Neural cell (in vitro differentiated cells): ENCODE measurements at regions not wholly inside any gene's neighbourhood (a gene's known extent, or its start where the extent isn't known, plus 50 kb on each side); places are given as distances from the start of the nearest gene placed in this dataset.

Source experiments
- H2AFZ ChIP-seq: fragments of 200-600, 300-800 bp; sonication (generic), shearing (Covaris generic); 2 replicates; pipeline ENCODE4 v1.6.0; 2014; ENCODE audit warnings: low read depth, mild to moderate bottlenecking, antibody characterized with exemption, low read length, moderate library complexity
- H3F3A ChIP-seq: fragments of 200-600 bp; shearing (Covaris generic); 2 replicates; pipeline ENCODE4 v1.6.1; 2016; ENCODE audit warnings: mild to moderate bottlenecking, moderate library complexity, mixed read lengths, antibody characterized with exemption, low read length; ENCODE audit not compliant: insufficient read depth, poor library complexity, severe bottlenecking
- H3K27ac ChIP-seq: fragments of 200-600, 300-800 bp; sonication (generic), shearing (Covaris generic); 2 replicates; pipeline ENCODE4 v1.5.1; 2014; ENCODE audit warnings: mild to moderate bottlenecking, low read length, moderate library complexity
- H3K27me3 ChIP-seq: fragments of 300-800, 200-600 bp; sonication (generic), shearing (Covaris generic); 2 replicates; pipeline ENCODE4 v1.6.0; 2014; ENCODE audit warnings: mild to moderate bottlenecking, low read depth, low read length, moderate library complexity; ENCODE audit not compliant: insufficient read depth
- H3K36me3 ChIP-seq: fragments of 300-800, 200-600 bp; sonication (generic), shearing (Covaris generic); 2 replicates; pipeline ENCODE4 v1.5.1; 2014; ENCODE audit warnings: mild to moderate bottlenecking, antibody characterized with exemption, low read length, moderate library complexity; ENCODE audit not compliant: insufficient read depth
- H3K4me2 ChIP-seq: fragments of 300-800, 200-600 bp; sonication (generic), shearing (Covaris generic); 2 replicates; pipeline ENCODE4 v1.6.0; 2014; ENCODE audit warnings: mild to moderate bottlenecking, low read length
- H3K4me3 ChIP-seq: fragments of 300-800, 200-600 bp; sonication (generic), shearing (Covaris generic); 2 replicates; pipeline ENCODE4 v1.5.1; 2014; ENCODE audit warnings: mild to moderate bottlenecking, low read length, moderate library complexity
- H3K79me2 ChIP-seq: fragments of 200-600 bp; shearing (Covaris generic); replicated peaks from 2 replicates; pipeline ENCODE4 v1.6.0; 2014; ENCODE audit warnings: mild to moderate bottlenecking, low read length, moderate library complexity; ENCODE audit not compliant: insufficient read depth
- H3K9ac ChIP-seq: fragments of 300-800, 200-600 bp; sonication (generic), shearing (Covaris generic); 2 replicates; pipeline ENCODE4 v1.6.1; 2016; ENCODE audit warnings: mild to moderate bottlenecking, low read length, mixed read lengths
- H3K9me2 ChIP-seq: fragments of 200-600 bp; shearing (Covaris generic); 2 replicates; pipeline ENCODE4 v1.6.1; 2016; ENCODE audit warnings: mild to moderate bottlenecking, low read length, mixed read lengths; ENCODE audit not compliant: insufficient read depth
- H3K9me3 ChIP-seq: fragments of 200-600, 300-800 bp; sonication (generic), shearing (Covaris generic); 2 replicates; pipeline ENCODE4 v1.6.1; 2016; ENCODE audit warnings: mild to moderate bottlenecking, mixed run types, low read length, moderate library complexity, mixed read lengths
- H4K20me1 ChIP-seq: fragments of 200-600 bp; shearing (Covaris generic); 2 replicates; pipeline ENCODE4 v1.6.1; 2016; ENCODE audit warnings: mild to moderate bottlenecking, mixed run types; ENCODE audit not compliant: insufficient read depth
- EP300 ChIP-seq: fragments of 450-650 bp; conservative IDR thresholded peaks from 2 replicates; pipeline ENCODE4 v1.6.1; 2014; ENCODE audit warnings: antibody characterized with exemption, mild to moderate bottlenecking, moderate library complexity; ENCODE audit not compliant: poor library complexity, severe bottlenecking
- EZH2 ChIP-seq: fragments of 200-600, 300-800 bp; shearing (Covaris generic), sonication (generic); IDR thresholded peaks from 2 replicates; pipeline ENCODE4 v1.6.1; 2014; ENCODE audit warnings: antibody characterized with exemption, low read length, borderline replicate concordance, mild to moderate bottlenecking; ENCODE audit not compliant: insufficient read depth, poor library complexity, severe bottlenecking
- MXI1 ChIP-seq: fragments of 450-650 bp; conservative IDR thresholded peaks from 2 replicates; pipeline ENCODE4 v1.6.1; 2014; ENCODE audit warnings: antibody characterized with exemption, mild to moderate bottlenecking; ENCODE audit not compliant: poor library complexity, severe bottlenecking
- POLR2AphosphoS5 ChIP-seq: IDR thresholded peaks from 2 replicates; pipeline ENCODE4 v1.6.1; 2012
- SMC3 ChIP-seq: fragments of 450-650 bp; conservative IDR thresholded peaks from 2 replicates; pipeline ENCODE4 v1.6.1; 2014; ENCODE audit warnings: antibody characterized with exemption, mild to moderate bottlenecking, moderate library complexity; ENCODE audit not compliant: poor library complexity
- TAF1 ChIP-seq: IDR thresholded peaks from 2 replicates; pipeline ENCODE4 v1.6.1; 2012; ENCODE audit warnings: low read depth
- TF ChIP-seq, protein P1 (sequence below): IDR thresholded peaks from 2 replicates; pipeline ENCODE4 v1.6.1; 2012; ENCODE audit warnings: borderline replicate concordance
- TF ChIP-seq, protein P2 (sequence below): fragments of 450-650 bp; IDR thresholded peaks from 2 replicates; pipeline ENCODE4 v1.5.1; 2014; ENCODE audit warnings: antibody characterized with exemption, mild to moderate bottlenecking, moderate library complexity; ENCODE audit not compliant: poor library complexity, severe bottlenecking

DNA sequence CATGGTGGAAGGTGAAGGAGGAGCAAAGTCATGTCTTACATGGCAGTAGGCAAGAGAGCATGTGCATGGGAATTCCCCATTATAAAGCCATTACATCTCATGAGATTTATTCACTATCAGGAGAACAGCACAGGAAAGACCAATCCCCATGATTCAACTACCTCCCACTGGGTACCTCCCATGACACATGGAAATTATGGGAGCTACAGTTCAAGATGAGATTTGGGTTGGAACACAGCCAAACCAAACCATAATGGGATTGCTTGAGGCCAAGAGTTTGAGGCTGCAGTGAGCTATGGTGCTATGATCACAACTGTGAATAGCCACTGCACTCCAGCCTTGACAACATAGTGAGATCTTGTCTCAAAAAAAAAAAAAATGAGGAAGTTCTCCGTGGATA is 581.8 kb downstream of the TAF11L14 start:
- H3K79me2 ChIP-seq = no peaks in the 10 kb centered on the region
- H3K9me2 ChIP-seq = no peaks in the 10 kb centered on the region

DNA sequence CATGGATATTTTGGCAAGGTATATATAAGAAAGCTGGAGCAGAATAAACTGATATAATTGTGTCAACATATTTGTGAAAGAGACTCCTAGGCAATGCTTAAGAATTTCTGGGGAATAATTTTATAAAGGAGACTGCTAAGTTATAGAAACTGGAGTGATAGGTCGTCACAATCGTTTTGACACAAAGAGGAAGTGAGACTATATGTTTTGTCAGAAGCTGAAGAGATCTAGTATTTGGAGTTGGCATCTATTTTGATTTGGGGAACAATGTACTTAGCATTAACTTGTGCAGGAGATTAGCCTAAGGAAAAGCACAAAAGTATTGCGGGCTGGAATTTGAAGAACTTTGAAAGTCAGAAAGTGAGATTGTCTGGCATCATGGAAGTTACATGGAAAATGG is 582.5 kb downstream of the TAF11L14 start:
- Histone ChIP-seq H3K9me3 (no peaks in the 10 kb centered on the region), H3K27ac (no peak overlapping the region), H3K27me3 (no peaks in the 10 kb centered on the region), H2AFZ (no peak overlapping the region), H3F3A (no peaks in the 10 kb centered on the region), H3K9me2 (no peaks in the 10 kb centered on the region), H3K36me3 (no peaks in the 10 kb centered on the region), H3K4me2 (no peak overlapping the region), H4K20me1 (no peaks in the 10 kb centered on the region), H3K9ac (no peak overlapping the region), H3K79me2 (no peaks in the 10 kb centered on the region), H3K4me3 (no peak overlapping the region)
- TF ChIP-seq MXI1 (no peak), EP300 (no peak)

More for the DNA sequence above, 581.8 kb downstream of the TAF11L14 start:
- Histone ChIP-seq H3K27me3 (no peaks in the 10 kb centered on the region), H3K4me3 (no peak overlapping the region), H3K27ac (no peak overlapping the region), H3K36me3 (no peaks in the 10 kb centered on the region), H3K9ac (no peak overlapping the region), H4K20me1 (no peaks in the 10 kb centered on the region), H3K4me2 (no peak overlapping the region), H2AFZ (no peak overlapping the region), H3K9me3 (no peaks in the 10 kb centered on the region), H3F3A (no peaks in the 10 kb centered on the region)
- no peak for TF ChIP-seq EP300
- TF ChIP-seq, protein P1, sequence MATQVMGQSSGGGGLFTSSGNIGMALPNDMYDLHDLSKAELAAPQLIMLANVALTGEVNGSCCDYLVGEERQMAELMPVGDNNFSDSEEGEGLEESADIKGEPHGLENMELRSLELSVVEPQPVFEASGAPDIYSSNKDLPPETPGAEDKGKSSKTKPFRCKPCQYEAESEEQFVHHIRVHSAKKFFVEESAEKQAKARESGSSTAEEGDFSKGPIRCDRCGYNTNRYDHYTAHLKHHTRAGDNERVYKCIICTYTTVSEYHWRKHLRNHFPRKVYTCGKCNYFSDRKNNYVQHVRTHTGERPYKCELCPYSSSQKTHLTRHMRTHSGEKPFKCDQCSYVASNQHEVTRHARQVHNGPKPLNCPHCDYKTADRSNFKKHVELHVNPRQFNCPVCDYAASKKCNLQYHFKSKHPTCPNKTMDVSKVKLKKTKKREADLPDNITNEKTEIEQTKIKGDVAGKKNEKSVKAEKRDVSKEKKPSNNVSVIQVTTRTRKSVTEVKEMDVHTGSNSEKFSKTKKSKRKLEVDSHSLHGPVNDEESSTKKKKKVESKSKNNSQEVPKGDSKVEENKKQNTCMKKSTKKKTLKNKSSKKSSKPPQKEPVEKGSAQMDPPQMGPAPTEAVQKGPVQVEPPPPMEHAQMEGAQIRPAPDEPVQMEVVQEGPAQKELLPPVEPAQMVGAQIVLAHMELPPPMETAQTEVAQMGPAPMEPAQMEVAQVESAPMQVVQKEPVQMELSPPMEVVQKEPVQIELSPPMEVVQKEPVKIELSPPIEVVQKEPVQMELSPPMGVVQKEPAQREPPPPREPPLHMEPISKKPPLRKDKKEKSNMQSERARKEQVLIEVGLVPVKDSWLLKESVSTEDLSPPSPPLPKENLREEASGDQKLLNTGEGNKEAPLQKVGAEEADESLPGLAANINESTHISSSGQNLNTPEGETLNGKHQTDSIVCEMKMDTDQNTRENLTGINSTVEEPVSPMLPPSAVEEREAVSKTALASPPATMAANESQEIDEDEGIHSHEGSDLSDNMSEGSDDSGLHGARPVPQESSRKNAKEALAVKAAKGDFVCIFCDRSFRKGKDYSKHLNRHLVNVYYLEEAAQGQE = no peak
- TF ChIP-seq, protein P2, sequence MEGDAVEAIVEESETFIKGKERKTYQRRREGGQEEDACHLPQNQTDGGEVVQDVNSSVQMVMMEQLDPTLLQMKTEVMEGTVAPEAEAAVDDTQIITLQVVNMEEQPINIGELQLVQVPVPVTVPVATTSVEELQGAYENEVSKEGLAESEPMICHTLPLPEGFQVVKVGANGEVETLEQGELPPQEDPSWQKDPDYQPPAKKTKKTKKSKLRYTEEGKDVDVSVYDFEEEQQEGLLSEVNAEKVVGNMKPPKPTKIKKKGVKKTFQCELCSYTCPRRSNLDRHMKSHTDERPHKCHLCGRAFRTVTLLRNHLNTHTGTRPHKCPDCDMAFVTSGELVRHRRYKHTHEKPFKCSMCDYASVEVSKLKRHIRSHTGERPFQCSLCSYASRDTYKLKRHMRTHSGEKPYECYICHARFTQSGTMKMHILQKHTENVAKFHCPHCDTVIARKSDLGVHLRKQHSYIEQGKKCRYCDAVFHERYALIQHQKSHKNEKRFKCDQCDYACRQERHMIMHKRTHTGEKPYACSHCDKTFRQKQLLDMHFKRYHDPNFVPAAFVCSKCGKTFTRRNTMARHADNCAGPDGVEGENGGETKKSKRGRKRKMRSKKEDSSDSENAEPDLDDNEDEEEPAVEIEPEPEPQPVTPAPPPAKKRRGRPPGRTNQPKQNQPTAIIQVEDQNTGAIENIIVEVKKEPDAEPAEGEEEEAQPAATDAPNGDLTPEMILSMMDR = no peak
- TF ChIP-seq POLR2AphosphoS5 = no peak
- no peak for TF ChIP-seq SMC3

DNA sequence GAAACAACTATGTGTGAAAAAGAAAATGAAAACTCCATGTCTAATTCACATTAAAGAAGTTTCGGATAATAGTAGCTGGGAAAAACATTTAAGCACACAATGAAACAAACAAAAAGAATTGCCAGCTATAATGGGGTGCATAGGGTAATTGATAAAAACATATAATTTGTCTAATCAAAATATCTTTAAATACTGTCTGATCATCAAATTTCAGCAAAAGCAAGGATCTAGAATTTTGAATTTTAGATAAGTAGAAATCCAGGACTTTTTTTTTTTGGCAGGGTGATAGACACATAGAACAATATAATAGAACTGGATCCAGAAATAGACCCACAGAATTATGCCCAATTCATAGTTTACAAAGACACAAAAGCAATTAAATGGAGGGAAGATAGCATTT is 585.0 kb downstream of the TAF11L14 start:
- H3K27ac ChIP-seq = no peak overlapping the region
- no peak overlapping the region for H2AFZ ChIP-seq
- no peaks in the 10 kb centered on the region for H4K20me1 ChIP-seq
- no peaks in the 10 kb centered on the region for H3K36me3 ChIP-seq
- TF ChIP-seq EZH2 (no peak), POLR2AphosphoS5 (no peak), SMC3 (no peak), TAF1 (no peak)
- H3F3A ChIP-seq = no peaks in the 10 kb centered on the region
- no peak overlapping the region for H3K4me3 ChIP-seq
- H3K9ac ChIP-seq = no peak overlapping the region
- H3K9me2 ChIP-seq = no peaks in the 10 kb centered on the region
- no peaks in the 10 kb centered on the region for H3K27me3 ChIP-seq
- no peaks in the 10 kb centered on the region for H3K79me2 ChIP-seq
- H3K4me2 ChIP-seq = no peak overlapping the region
- no peaks in the 10 kb centered on the region for H3K9me3 ChIP-seq
